Panc1 (cell line): ENCODE measurements at regions not wholly inside any gene's neighbourhood (a gene's known extent, or its start where the extent isn't known, plus 50 kb on each side); places are given as distances from the start of the nearest gene placed in this dataset.

Experiments used
- ATAC-seq: fragments of 200-7000 bp; cut with Tn5 transposase; 2 replicates; pipeline ENCODE4 v1.9.1; 2020; ENCODE audit warnings: mild to moderate bottlenecking, moderate library complexity
- BruUV-seq: library from RNA; stranded (reverse); fragments of 400-500 nt; replicated peaks from 2 replicates; lab custom pipeline; 2021; lab: Mats Ljungman, UMichigan
- CTCF ChIA-PET: fragments of 300-600 bp; sonication (Branson Sonifier 250); formaldehyde crosslinking; loops from one replicate; lab custom pipeline; 2022; ENCODE audit warnings: antibody characterized with exemption; lab: Charles Lee
- POLR2A ChIA-PET: fragments of 300-600 bp; sonication (Branson Sonifier 250); formaldehyde crosslinking; loops from one replicate; lab custom pipeline; 2022; ENCODE audit warnings: antibody characterized with exemption; lab: Charles Lee
- DNase-seq: peaks from one replicate; pipeline ENCODE4 v3.0.0-alpha.2; 2010; ENCODE audit warnings: low read depth, low spot score
- H3K27ac ChIP-seq: 2 replicates; pipeline ENCODE4 v1.5.1; 2011; ENCODE audit warnings: mild to moderate bottlenecking, low read length, inconsistent platforms
- H3K27me3 ChIP-seq: fragments of 200-500 bp; sonication (Bioruptor generic); 2 replicates; pipeline ENCODE4 v1.6.0; 2014; ENCODE audit warnings: low read length, inconsistent platforms; ENCODE audit not compliant: control insufficient read depth, insufficient read depth
- H3K36me3 ChIP-seq: fragments of 200-500 bp; sonication (Bioruptor generic); 2 replicates; pipeline ENCODE4 v1.5.1; 2014; ENCODE audit warnings: inconsistent platforms, mild to moderate bottlenecking, low read length, moderate library complexity; ENCODE audit not compliant: control insufficient read depth, insufficient read depth
- H3K4me1 ChIP-seq: 2 replicates; pipeline ENCODE4 v1.5.1; 2011; ENCODE audit warnings: inconsistent platforms, mild to moderate bottlenecking, low read length, moderate library complexity; ENCODE audit not compliant: control insufficient read depth, insufficient read depth
- H3K4me3 ChIP-seq, 2 experiments: 2 replicates each; pipeline ENCODE4 v1.5.1; 2011 to 2012; ENCODE audit warnings: low read depth in 2 of 2, low read length in 2 of 2, mild to moderate bottlenecking in 2 of 2, inconsistent platforms in 1 of 2, moderate library complexity in 1 of 2
- H3K9me3 ChIP-seq: fragments of 200-500 bp; sonication (Bioruptor generic); 2 replicates; pipeline ENCODE4 v1.5.1; 2014; ENCODE audit warnings: low read depth, mild to moderate bottlenecking, inconsistent platforms, low read length, moderate library complexity; ENCODE audit not compliant: control insufficient read depth, insufficient read depth
- CTCF ChIP-seq: fragments of 450-650 bp; IDR thresholded peaks from 2 replicates; pipeline ENCODE4 v1.5.1; 2017; ENCODE audit warnings: mild to moderate bottlenecking
- POLR2AphosphoS5 ChIP-seq: IDR thresholded peaks from 2 replicates; pipeline ENCODE4 v1.6.1; 2012; ENCODE audit warnings: mild to moderate bottlenecking, low read depth, low read length, moderate library complexity
- REST ChIP-seq, 2 experiments: IDR thresholded peaks; 2 replicates each; pipeline ENCODE4 v1.6.1; 2011 to 2012; ENCODE audit warnings: low read depth in 2 of 2, control low read depth in 1 of 2, low read length in 1 of 2, mild to moderate bottlenecking in 1 of 2, moderate library complexity in 1 of 2; ENCODE audit not compliant: insufficient read depth in 1 of 2
- SIN3A ChIP-seq: IDR thresholded peaks from 2 replicates; pipeline ENCODE4 v1.6.1; 2012; ENCODE audit warnings: low read depth, mild to moderate bottlenecking, low read length, moderate library complexity, borderline replicate concordance; ENCODE audit not compliant: insufficient read depth
- TCF7L2 ChIP-seq: IDR thresholded peaks from 2 replicates; pipeline ENCODE4 v1.6.1; 2011; ENCODE audit warnings: mild to moderate bottlenecking, low read depth, low read length, inconsistent platforms
- in situ Hi-C: cut with HindIII; loops from 2 replicates; pipeline ENCODE4 v1.10.0; 2016; ENCODE audit warnings: low sequenced_read_pairs, low pct_unique_long_range_greater_than_20kb
- intact Hi-C: fragments of 100-400 bp; cut with micrococcal nuclease; formaldehyde crosslinking; loops from one replicate; pipeline ENCODE4 v1.10.0; 2022; ENCODE audit not compliant: unreplicated experiment

DNA sequence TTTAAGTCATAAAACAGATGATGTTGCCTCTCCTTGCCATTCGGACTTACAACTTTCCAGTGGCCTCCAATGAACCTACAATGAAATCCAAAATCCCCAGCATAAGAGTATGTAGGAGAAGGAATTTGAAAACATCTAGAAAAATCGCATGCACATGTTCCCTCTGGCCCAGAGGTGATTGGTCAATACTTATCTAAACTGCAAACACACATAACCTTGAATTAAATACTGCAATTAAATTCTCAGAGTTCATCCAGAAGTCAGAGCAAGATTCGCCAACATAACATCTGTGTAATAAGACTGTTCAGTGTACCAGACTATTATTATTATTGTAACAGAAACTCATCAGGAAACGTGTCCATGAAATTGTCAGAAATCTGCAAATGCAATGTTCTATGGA is 82.2 kb upstream of the USP29 start:
- no peak overlapping the region for H3K4me3 ChIP-seq
- intact Hi-C loops = no loop called here
- H3K27me3 ChIP-seq = peaks cover 3% of the 10 kb centered on the region; the same call in 1 of the 2 replicates
- BruUV-seq = no TSS peak
- ChIA-PET CTCF (no interaction called here), POLR2A (no interaction called here)
- DNase-seq = no peak
- in situ Hi-C loops = no loop called here
- H3K9me3 ChIP-seq = no peaks in the 10 kb centered on the region
- H3K36me3 ChIP-seq = no peaks in the 10 kb centered on the region
- TF ChIP-seq SIN3A (no peak), POLR2AphosphoS5 (no peak), CTCF (no peak), TCF7L2 (no peak), REST (IDR thresholded peaks at IDR 0.05; ENCODE audit: insufficient read depth in 1 of 2, low read depth in 2 of 2, low read length in 1 of 2) (no peak)
- ATAC-seq = no peak
- no peaks in the 10 kb centered on the region for H3K4me1 ChIP-seq
- H3K27ac ChIP-seq = no peak overlapping the region

- in situ Hi-C loops = no loop called here
- no peaks in the 10 kb centered on the region for H3K4me1 ChIP-seq
- no peaks in the 10 kb centered on the region for H3K9me3 ChIP-seq
- peaks cover 2% of the 10 kb centered on the region; the same call in 1 of the 2 replicates for H3K27me3 ChIP-seq
- H3K4me3 ChIP-seq = no peak overlapping the region
- POLR2A ChIA-PET = no interaction called here
- ATAC-seq (no peak), DNase-seq (no peak)
- TF ChIP-seq REST (IDR thresholded peaks at IDR 0.05; ENCODE audit: insufficient read depth in 1 of 2, low read depth in 2 of 2, low read length in 1 of 2) = no peak
- TF ChIP-seq POLR2AphosphoS5 = no peak
- no peak for TF ChIP-seq TCF7L2
- no peak for TF ChIP-seq CTCF
- intact Hi-C loops = no loop called here
- H3K36me3 ChIP-seq = no peaks in the 10 kb centered on the region
- BruUV-seq = no TSS peak
- CTCF ChIA-PET = no interaction called here
- H3K27ac ChIP-seq = no peak overlapping the region
Measured at GRCh38 chr19:57047743-57048142, 72.0 kb upstream of the USP29 start.
